H9 (cell line): ENCODE measurements at regions not wholly inside any gene's neighbourhood (a gene's known extent, or its start where the extent isn't known, plus 50 kb on each side); places are given as distances from the start of the nearest gene placed in this dataset.

Source experiments
- DNase-seq: peaks from one replicate; pipeline ENCODE4 v3.0.0-alpha.2; 2017
- H2AFZ ChIP-seq: one replicate; pipeline ENCODE4 v1.6.1; 2013; ENCODE audit warnings: mild to moderate bottlenecking, low read length, control low read depth, moderate library complexity
- H2AK5ac ChIP-seq: 2 replicates; pipeline ENCODE4 v1.6.1; 2013; ENCODE audit warnings: low read length, control low read depth, mixed read lengths; ENCODE audit not compliant: insufficient read length
- H2BK120ac ChIP-seq: one replicate; pipeline ENCODE4 v1.6.1; 2013; ENCODE audit warnings: low read depth, mild to moderate bottlenecking, low read length, control low read depth, inconsistent platforms; ENCODE audit not compliant: poor library complexity, severe bottlenecking
- H2BK12ac ChIP-seq: 2 replicates; pipeline ENCODE4 v1.6.1; 2013; ENCODE audit warnings: low read length, control low read depth, mixed read lengths, low read depth; ENCODE audit not compliant: insufficient read length
- H2BK15ac ChIP-seq: 2 replicates; pipeline ENCODE4 v1.6.1; 2013; ENCODE audit warnings: low read depth, low read length, control low read depth
- H2BK20ac ChIP-seq: one replicate; pipeline ENCODE4 v1.6.1; 2013; ENCODE audit warnings: low read depth, mild to moderate bottlenecking, low read length, control low read depth, inconsistent platforms; ENCODE audit not compliant: poor library complexity, severe bottlenecking
- H2BK5ac ChIP-seq: 2 replicates; pipeline ENCODE4 v1.6.1; 2013; ENCODE audit warnings: low read length, control low read depth, mixed read lengths; ENCODE audit not compliant: insufficient read length
- H3K14ac ChIP-seq: 2 replicates; pipeline ENCODE4 v1.6.1; 2013; ENCODE audit warnings: low read length, control low read depth; ENCODE audit not compliant: insufficient read depth
- H3K18ac ChIP-seq: 2 replicates; pipeline ENCODE4 v1.6.1; 2013; ENCODE audit warnings: low read depth, mild to moderate bottlenecking, mixed read lengths, low read length, control low read depth; ENCODE audit not compliant: insufficient read length
- H3K23ac ChIP-seq: 2 replicates; pipeline ENCODE4 v1.6.1; 2013; ENCODE audit warnings: low read length, control low read depth, mixed read lengths, low read depth; ENCODE audit not compliant: insufficient read length
- H3K23me2 ChIP-seq: 2 replicates; pipeline ENCODE4 v1.6.1; 2013; ENCODE audit warnings: low read depth, mild to moderate bottlenecking, mixed read lengths, low read length, control low read depth; ENCODE audit not compliant: insufficient read length, poor library complexity, severe bottlenecking
- H3K27ac ChIP-seq: 2 replicates; pipeline ENCODE4 v1.5.1; 2013; ENCODE audit warnings: low read length, control low read depth, mixed read lengths, low read depth; ENCODE audit not compliant: insufficient read length
- H3K27me3 ChIP-seq: 2 replicates; pipeline ENCODE4 v1.6.1; 2013; ENCODE audit warnings: low read length, control low read depth, inconsistent platforms; ENCODE audit not compliant: insufficient read depth
- H3K4ac ChIP-seq: 2 replicates; pipeline ENCODE4 v1.6.1; 2013; ENCODE audit warnings: low read depth, mild to moderate bottlenecking, control low read depth, inconsistent platforms, low read length, moderate library complexity
- H3K4me1 ChIP-seq: 2 replicates; pipeline ENCODE4 v1.6.1; 2013; ENCODE audit warnings: low read length, control low read depth, inconsistent platforms; ENCODE audit not compliant: insufficient read depth
- H3K4me2 ChIP-seq: 2 replicates; pipeline ENCODE4 v1.6.1; 2013; ENCODE audit warnings: low read length, control low read depth, mixed read lengths; ENCODE audit not compliant: insufficient read length, insufficient read depth
- H3K56ac ChIP-seq: 2 replicates; pipeline ENCODE4 v1.6.1; 2013; ENCODE audit warnings: low read depth, mild to moderate bottlenecking, mixed read lengths, low read length, control low read depth; ENCODE audit not compliant: insufficient read length
- H3K79me1 ChIP-seq: 2 replicates; pipeline ENCODE4 v1.6.1; 2013; ENCODE audit warnings: low read depth, mild to moderate bottlenecking, moderate library complexity, low read length, control low read depth, inconsistent platforms; ENCODE audit not compliant: insufficient read depth, poor library complexity, severe bottlenecking
- H3K79me2 ChIP-seq: 2 replicates; pipeline ENCODE4 v1.6.1; 2013; ENCODE audit warnings: low read length, control low read depth, inconsistent platforms; ENCODE audit not compliant: insufficient read depth
- H3K9ac ChIP-seq: 2 replicates; pipeline ENCODE4 v1.6.1; 2013; ENCODE audit warnings: low read length, control low read depth, mixed read lengths; ENCODE audit not compliant: insufficient read length; ENCODE audit errors: extremely low read depth
- H3K9me3 ChIP-seq: one replicate; pipeline ENCODE4 v1.6.1; 2013; ENCODE audit warnings: low read depth, low read length, inconsistent platforms; ENCODE audit not compliant: control insufficient read depth
- H3T11ph ChIP-seq: one replicate; pipeline ENCODE4 v1.6.1; 2013; ENCODE audit warnings: mild to moderate bottlenecking, low read length, control low read depth, inconsistent platforms
- H4K20me1 ChIP-seq: one replicate; pipeline ENCODE4 v1.6.1; 2013; ENCODE audit not compliant: control insufficient read depth, insufficient read length, insufficient read depth
- H4K5ac ChIP-seq: 2 replicates; pipeline ENCODE4 v1.6.1; 2013; ENCODE audit warnings: low read depth, mild to moderate bottlenecking, mixed read lengths, low read length, control low read depth; ENCODE audit not compliant: insufficient read length
- H4K8ac ChIP-seq: replicated peaks from 2 replicates; pipeline ENCODE4 v1.6.1; 2013; ENCODE audit warnings: low read length, control low read depth, mixed read lengths, low read depth; ENCODE audit not compliant: insufficient read length
- H4K91ac ChIP-seq: 2 replicates; pipeline ENCODE4 v1.6.1; 2013; ENCODE audit warnings: low read depth, mild to moderate bottlenecking, moderate library complexity, mixed read lengths, low read length, control low read depth; ENCODE audit not compliant: insufficient read length
- H3K27ac Mint-ChIP-seq, 3 experiments: 2 replicates in 2 of 3; 3 replicates in 1 of 3; pipeline ENCODE4 v1.8.0; 2020 to 2021; ENCODE audit warnings: mixed read lengths in 3 of 3, mild to moderate bottlenecking in 1 of 3, moderate library complexity in 1 of 3
- H3K27me3 Mint-ChIP-seq: 2 replicates; pipeline ENCODE4 v1.8.0; 2021; ENCODE audit warnings: low read depth, mild to moderate bottlenecking, moderate library complexity, mixed read lengths
- H3K36me3 Mint-ChIP-seq, 3 experiments: 2 replicates in 2 of 3; 3 replicates in 1 of 3; pipeline ENCODE4 v1.8.0; 2020 to 2021; ENCODE audit warnings: low read depth in 3 of 3, mixed read lengths in 3 of 3; ENCODE audit not compliant: insufficient read depth in 1 of 3
- H3K4me1 Mint-ChIP-seq, 2 experiments: 2 replicates each; pipeline ENCODE4 v1.8.0; 2020; ENCODE audit warnings: mixed read lengths in 2 of 2
- H3K4me3 Mint-ChIP-seq, 2 experiments: 2 replicates in 1 of 2; 3 replicates in 1 of 2; pipeline ENCODE4 v1.8.0; 2020 to 2021; ENCODE audit warnings: mild to moderate bottlenecking in 2 of 2, mixed read lengths in 2 of 2, moderate library complexity in 1 of 2
- H3K9me3 Mint-ChIP-seq, 2 experiments: 2 replicates in 1 of 2; 3 replicates in 1 of 2; pipeline ENCODE4 v1.8.0; 2020; ENCODE audit warnings: mild to moderate bottlenecking in 2 of 2, mixed read lengths in 2 of 2, moderate library complexity in 1 of 2
- CTCF ChIP-seq: fragments of 200-600 bp; sonication (generic); conservative IDR thresholded peaks from 3 replicates; pipeline ENCODE4 v1.8.0; 2021; ENCODE audit warnings: antibody characterized with exemption, mild to moderate bottlenecking
- WGBS: extraction: QIAGEN DNeasy Blood & Tissue Kit; methylation state at CpG from one replicate; pipeline ENCODE4 v1.1.7; 2013; ENCODE audit warnings: missing lambda C conversion rate, low lambda C conversion rate, mixed read lengths; ENCODE audit not compliant: insufficient read length; ENCODE audit errors: extremely low coverage; 5-methylcytosine and 5-hydroxymethylcytosine counted together

DNA sequence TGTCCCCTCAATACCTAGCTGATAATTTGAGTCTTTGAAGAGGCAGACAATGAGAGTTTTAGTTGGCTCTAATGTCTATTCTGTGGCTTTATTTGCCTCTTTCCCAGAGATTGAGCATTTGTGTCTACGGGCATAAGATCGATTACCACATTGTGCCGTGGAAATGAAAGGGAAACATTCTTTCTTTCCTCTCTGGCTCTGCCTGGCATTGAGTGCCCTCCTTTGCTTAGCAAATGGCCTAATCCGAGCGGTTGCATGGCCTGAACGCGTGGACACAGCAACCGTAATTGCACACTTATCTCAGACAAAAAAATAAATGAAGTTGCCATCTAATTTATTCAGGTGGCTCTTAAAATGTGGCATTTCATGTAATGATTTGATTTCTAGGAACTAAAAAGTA lies 247.9 kb downstream of the ADGRL2 start:
- Histone ChIP-seq H3K4ac (no peak overlapping the region), H3K79me1 (no peaks in the 10 kb centered on the region), H4K5ac (no peak overlapping the region), H3K23me2 (no peaks in the 10 kb centered on the region), H2BK120ac (no peak overlapping the region), H3K27me3 (no peaks in the 10 kb centered on the region), H3K23ac (no peak overlapping the region), H2AK5ac (no peak overlapping the region), H2AFZ (no peak overlapping the region), H3K4me1 (no peaks in the 10 kb centered on the region), H2BK12ac (no peak overlapping the region), H3K9me3 (no peaks in the 10 kb centered on the region), H2BK15ac (no peak overlapping the region), H3K9ac (no peak overlapping the region), H3K18ac (no peak overlapping the region), H3K56ac (no peak overlapping the region), H2BK20ac (no peak overlapping the region), H3K14ac (no peak overlapping the region), H3K4me2 (no peak overlapping the region), H4K91ac (no peak overlapping the region), H3K27ac (no peak overlapping the region), H3T11ph (no peak overlapping the region), H4K8ac (no peak overlapping the region), H2BK5ac (no peak overlapping the region), H4K20me1 (no peaks in the 10 kb centered on the region), H3K79me2 (no peaks in the 10 kb centered on the region)
- Mint-ChIP-seq H3K9me3 (no peaks in the 10 kb centered on the region), H3K4me3 (no peak overlapping the region), H3K4me1 (peaks cover 6 to 9% of the 10 kb centered on the region in 2 experiments; a peak in 3 of 4 replicates), H3K27ac (no peak overlapping the region), H3K27me3 (no peaks in the 10 kb centered on the region), H3K36me3 (no peaks in the 10 kb centered on the region)
- TF ChIP-seq CTCF: no peak
- no peak for DNase-seq
- no CpG with 5 or more reads among the region's 8 CpGs for WGBS
